C4-2B (cell line): ENCODE measurements at regions not wholly inside any gene's neighbourhood (a gene's known extent, or its start where the extent isn't known, plus 50 kb on each side); places are given as distances from the start of the nearest gene placed in this dataset.
A peak's percentile ranks its signal among the peaks of the same experiment; 100 is the strongest.

Experiments used
- CTCF ChIP-seq: fragments of 450-650 bp; conservative IDR thresholded peaks from 2 replicates; pipeline ENCODE4 v1.5.1; 2017; ENCODE audit warnings: mild to moderate bottlenecking
- ZFX ChIP-seq: fragments of 450-650 bp; IDR thresholded peaks from 2 replicates; pipeline ENCODE4 v1.6.1; 2017

- peak; percentile 82 for TF ChIP-seq CTCF
- no peak for TF ChIP-seq ZFX
Measured at GRCh38 chr22:48968201-48968959, 859.3 kb downstream of the BRD1 start.
